Bronchial epithelial cell (primary cell): ENCODE measurements at regions not wholly inside any gene's neighbourhood (a gene's known extent, or its start where the extent isn't known, plus 50 kb on each side); places are given as distances from the start of the nearest gene placed in this dataset.

ENCODE experiments used
- DNase-seq: peaks from one replicate; pipeline ENCODE4 v3.0.0-alpha.2; 2010; ENCODE audit warnings: low read depth
- FAIRE-seq: peaks from 2 replicates; lab custom pipeline; 2011; peaks lifted over from hg19 to GRCh38; lab: Jason Lieb, UNC
- H3K27me3 ChIP-seq: 2 replicates; pipeline ENCODE4 v1.5.1; 2011; ENCODE audit warnings: low read length; ENCODE audit not compliant: control insufficient read depth, insufficient read depth
- H3K36me3 ChIP-seq: 2 replicates; pipeline ENCODE4 v1.5.1; 2011; ENCODE audit warnings: low read length; ENCODE audit not compliant: control insufficient read depth, insufficient read depth
- H3K4me3 ChIP-seq: 2 replicates; pipeline ENCODE4 v1.5.1; 2011; ENCODE audit warnings: mild to moderate bottlenecking, low read depth, low read length, control low read depth
- CTCF ChIP-seq: IDR thresholded peaks from 2 replicates; pipeline ENCODE4 v1.5.1; 2011; ENCODE audit warnings: mild to moderate bottlenecking, moderate library complexity, low read length, control low read depth, inconsistent platforms; ENCODE audit not compliant: insufficient read depth, severe bottlenecking

DNA sequence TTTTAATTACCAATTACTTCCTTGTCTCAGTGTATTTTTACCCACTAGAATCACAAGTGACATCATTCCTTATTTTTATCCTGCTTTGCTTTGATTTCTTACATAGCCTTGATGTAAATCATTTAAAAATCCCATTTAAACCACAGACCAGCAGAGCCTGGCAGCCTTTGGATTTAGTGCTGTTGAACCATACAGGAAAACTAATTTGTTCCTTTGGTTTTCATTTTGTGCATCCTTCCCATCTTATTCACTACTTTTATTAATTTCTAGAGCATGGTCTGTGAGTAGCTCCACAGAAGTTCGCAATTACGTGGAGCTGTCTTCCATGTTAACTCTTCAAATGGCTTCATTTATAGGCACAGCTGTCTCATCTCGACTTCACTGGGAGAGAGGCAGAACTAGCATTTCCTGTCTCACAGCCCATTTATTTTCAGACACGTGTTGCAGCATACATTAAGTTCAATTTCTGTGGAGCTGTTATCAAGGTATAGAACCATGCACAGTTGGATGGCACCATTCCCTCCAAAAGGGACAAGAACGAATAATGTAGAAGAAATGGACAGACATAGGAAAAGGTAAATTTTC is 235.3 kb downstream of the MRPL39 start:
- Histone ChIP-seq H3K36me3 (no peaks in the 10 kb centered on the region), H3K27me3 (no peaks in the 10 kb centered on the region), H3K4me3 (no peak overlapping the region)
- DNase-seq (no peak), FAIRE-seq (no peak)
- no peak for TF ChIP-seq CTCF

DNA sequence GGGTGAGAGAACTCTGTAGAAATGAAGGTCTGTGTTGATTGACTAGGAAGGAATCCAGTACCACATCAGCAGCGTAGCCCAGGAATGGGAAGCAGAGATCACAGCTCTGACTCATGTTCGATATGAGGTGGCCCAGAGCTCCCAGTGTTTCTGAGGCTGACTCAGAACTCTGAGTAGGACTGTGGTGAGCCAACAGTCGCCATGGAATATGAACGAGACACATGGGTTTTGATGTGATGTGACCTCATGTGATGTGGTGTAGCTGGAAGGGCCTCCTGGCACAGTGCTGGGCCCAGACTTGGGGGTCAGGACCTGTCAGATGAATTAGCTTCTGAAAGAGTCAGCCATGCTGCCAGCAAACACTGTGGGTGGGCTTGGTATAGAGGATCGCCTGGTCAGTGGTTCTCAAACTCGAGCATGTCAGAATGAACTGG is 237.0 kb downstream of the MRPL39 start:
- Histone ChIP-seq H3K36me3 (no peaks in the 10 kb centered on the region), H3K4me3 (no peak overlapping the region), H3K27me3 (no peaks in the 10 kb centered on the region)
- TF ChIP-seq CTCF, result no peak
- FAIRE-seq (peak; percentile 95), DNase-seq (peak; percentile 52)

DNA sequence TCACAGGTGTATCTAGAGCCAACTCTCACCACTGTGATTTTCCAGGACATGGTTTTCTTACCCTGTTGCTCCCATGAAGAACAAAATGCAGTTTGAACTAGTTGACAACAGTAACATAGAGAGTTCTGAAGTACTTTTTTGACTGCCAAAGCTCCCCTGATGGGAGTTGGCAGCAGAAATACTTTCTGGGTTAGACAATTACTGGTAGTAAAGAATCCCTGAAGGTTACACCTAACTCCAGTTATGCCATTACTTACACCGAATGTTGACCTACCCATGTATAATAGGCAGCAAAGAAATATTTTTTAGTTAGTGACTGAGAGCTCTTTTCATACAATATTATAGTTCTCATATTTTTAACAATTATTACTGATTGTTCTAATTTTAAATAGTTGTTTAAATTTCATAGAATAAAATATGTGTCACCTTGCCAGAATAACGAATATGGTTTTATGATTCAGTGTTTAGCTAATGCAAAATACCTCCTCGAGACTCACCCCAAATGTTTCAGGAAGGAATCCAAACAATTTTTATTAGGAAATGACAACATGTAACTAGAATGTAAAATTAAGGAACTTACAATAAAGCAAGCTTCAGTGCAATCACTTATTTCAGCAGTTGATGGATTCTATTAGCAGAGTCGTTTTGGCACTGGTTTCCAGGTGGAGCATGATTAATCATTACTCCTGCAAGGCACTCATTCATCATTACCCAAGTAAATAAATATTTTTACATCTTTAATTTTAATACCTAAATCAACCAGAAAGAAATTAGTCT is 237.6 kb downstream of the MRPL39 start:
- DNase-seq (no peak), FAIRE-seq (no peak)
- Histone ChIP-seq H3K36me3 (no peaks in the 10 kb centered on the region), H3K27me3 (no peaks in the 10 kb centered on the region), H3K4me3 (no peak overlapping the region)
- no peak for TF ChIP-seq CTCF

- FAIRE-seq, result no peak
- no peak for DNase-seq
- Histone ChIP-seq H3K36me3 (no peaks in the 10 kb centered on the region), H3K27me3 (no peaks in the 10 kb centered on the region), H3K4me3 (no peak overlapping the region)
- no peak for TF ChIP-seq CTCF
Measured at GRCh38 chr21:25368531-25368930, 238.8 kb downstream of the MRPL39 start.

- DNase-seq (no peak), FAIRE-seq (no peak)
- H3K27me3 ChIP-seq, result no peaks in the 10 kb centered on the region
- H3K36me3 ChIP-seq, result no peaks in the 10 kb centered on the region
- no peak overlapping the region for H3K4me3 ChIP-seq
- TF ChIP-seq CTCF, result no peak
Measured at GRCh38 chr21:25366116-25366515, 241.2 kb downstream of the MRPL39 start.
